ENCODE measurements at regions not wholly inside any gene's neighbourhood (a gene's known extent, or its start where the extent isn't known, plus 50 kb on each side); places are given as distances from the start of the nearest gene placed in this dataset.

GRCh38 chr1:198032668-198033067 lies 115.5 kb downstream of the LHX9 start:
- intact Hi-C loops (cut with micrococcal nuclease) = no loop called here

GRCh38 chr1:198040880-198041279 lies 115.9 kb upstream of the NEK7 start:
- intact Hi-C loops (cut with micrococcal nuclease) = no loop called here

GRCh38 chr1:198042168-198042567 lies 114.6 kb upstream of the NEK7 start:
- intact Hi-C loops (cut with micrococcal nuclease) = no loop called here

- intact Hi-C loops (cut with micrococcal nuclease) = loop anchor here (5.0 kb wide), 1 partner anchor 101 kb away; no protein-coding TSS in a partner anchor
Observed at GRCh38 chr1:198047913-198048312, 108.9 kb upstream of the NEK7 start.

- intact Hi-C loops (cut with micrococcal nuclease) = no loop called here
Observed at GRCh38 chr1:198054510-198054909, 102.3 kb upstream of the NEK7 start.

GRCh38 chr1:198056255-198056654 lies 100.5 kb upstream of the NEK7 start:
- intact Hi-C loops (cut with micrococcal nuclease) = no loop called here

GRCh38 chr1:198064181-198064580 lies 92.6 kb upstream of the NEK7 start:
- intact Hi-C loops (cut with micrococcal nuclease) = no loop called here

- intact Hi-C loops (cut with micrococcal nuclease) = no loop called here
Observed at GRCh38 chr1:198068285-198068684, 88.5 kb upstream of the NEK7 start.

GRCh38 chr1:198072177-198072576 lies 84.6 kb upstream of the NEK7 start:
- intact Hi-C loops (cut with micrococcal nuclease) = no loop called here

- intact Hi-C loops (cut with micrococcal nuclease) = no loop called here
Observed at GRCh38 chr1:198075296-198075695, 81.5 kb upstream of the NEK7 start.

GRCh38 chr1:198079432-198079951 lies 77.3 kb upstream of the NEK7 start:
- intact Hi-C loops (cut with micrococcal nuclease) = no loop called here

GRCh38 chr1:198082576-198082975 lies 74.2 kb upstream of the NEK7 start:
- intact Hi-C loops (cut with micrococcal nuclease) = loop anchor here (10.0 kb wide), 2 partner anchors 202 to 602 kb away; no protein-coding TSS in a partner anchor

- intact Hi-C loops (cut with micrococcal nuclease) = loop anchor here (10.0 kb wide), 2 partner anchors 201 to 601 kb away; no protein-coding TSS in a partner anchor
Observed at GRCh38 chr1:198083549-198083948, 73.2 kb upstream of the NEK7 start.

GRCh38 chr1:198084241-198084908 lies 72.4 kb upstream of the NEK7 start:
- intact Hi-C loops (cut with micrococcal nuclease) = loop anchor here (10.0 kb wide), 2 partner anchors 200 to 600 kb away; no protein-coding TSS in a partner anchor

- intact Hi-C loops (cut with micrococcal nuclease) = loop anchor here (10.0 kb wide), 2 partner anchors 199 to 599 kb away; no protein-coding TSS in a partner anchor
Observed at GRCh38 chr1:198086051-198086745, 70.6 kb upstream of the NEK7 start.

GRCh38 chr1:198087831-198088230 lies 69.0 kb upstream of the NEK7 start:
- intact Hi-C loops (cut with micrococcal nuclease) = loop anchor here (1.0 to 10.0 kb wide), 5 partner anchors 68 to 597 kb away; partner anchors contain the start of gene NEK7

GRCh38 chr1:198088360-198089071 lies 68.3 kb upstream of the NEK7 start:
- intact Hi-C loops (cut with micrococcal nuclease) = loop anchor here (1.0 to 10.0 kb wide), 5 partner anchors 68 to 596 kb away; partner anchors contain the start of gene NEK7

- intact Hi-C loops (cut with micrococcal nuclease) = no loop called here
Observed at GRCh38 chr1:198096390-198096789, 60.4 kb upstream of the NEK7 start.

GRCh38 chr1:198099755-198100154 lies 57.0 kb upstream of the NEK7 start:
- intact Hi-C loops (cut with micrococcal nuclease) = loop anchor here (5.0 kb wide), 1 partner anchor 43 kb away; no protein-coding TSS in a partner anchor

- intact Hi-C loops (cut with micrococcal nuclease) = loop anchor here (2.0 to 5.0 kb wide), 2 partner anchors 40 to 55 kb away; partner anchors contain the start of gene NEK7
Observed at GRCh38 chr1:198101716-198102453, 54.9 kb upstream of the NEK7 start.

GRCh38 chr1:198102454-198102827 lies 54.4 kb upstream of the NEK7 start:
- intact Hi-C loops (cut with micrococcal nuclease) = loop anchor here (2.0 to 5.0 kb wide), 2 partner anchors 40 to 54 kb away; partner anchors contain the start of gene NEK7
